ENCODE measurements at regions not wholly inside any gene's neighbourhood (a gene's known extent, or its start where the extent isn't known, plus 50 kb on each side); places are given as distances from the start of the nearest gene placed in this dataset.

DNA sequence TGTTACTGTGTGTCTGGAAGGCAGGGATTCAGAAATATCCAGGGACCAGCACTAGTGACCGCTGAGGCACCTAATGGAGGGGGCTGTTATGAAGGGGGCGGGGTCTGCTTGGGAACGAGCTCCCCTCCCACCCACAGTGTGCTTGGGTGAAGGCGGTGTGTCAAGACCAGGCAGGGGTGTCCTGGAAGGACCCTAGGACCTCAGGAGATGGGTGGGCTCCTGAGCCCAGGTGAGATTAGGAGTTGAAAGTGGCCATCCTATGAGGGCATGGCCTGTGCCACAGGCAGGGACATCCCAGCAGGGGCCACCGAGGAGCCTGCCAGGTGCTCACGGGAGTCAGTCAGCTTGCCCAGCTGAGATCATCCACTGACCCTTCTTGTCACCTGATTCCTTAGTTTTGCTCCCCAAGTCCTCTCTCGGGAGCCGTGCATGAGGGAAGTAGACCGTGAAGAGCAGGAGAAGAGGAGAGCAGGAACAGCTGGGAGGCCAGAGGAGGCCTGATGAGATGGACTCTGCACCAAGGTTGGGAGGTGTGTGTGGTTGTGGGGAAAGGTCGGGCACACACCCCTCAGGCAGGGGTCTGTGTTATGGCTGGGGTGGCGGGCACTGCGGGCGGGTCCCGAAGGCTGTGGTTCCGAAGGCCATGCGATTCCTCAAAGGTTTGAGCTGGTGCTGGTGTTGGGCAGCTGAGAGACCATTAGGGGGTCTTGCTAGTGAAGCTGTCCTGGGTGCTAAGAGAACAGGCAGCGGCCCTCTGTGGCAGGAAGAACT is 180.9 kb upstream of the HS6ST1 start:
- TF ChIP-seq EP300 (IDR thresholded peaks at IDR 0.05; ENCODE audit: borderline replicate concordance in 1 of 2, low read depth in 1 of 2, low read length in 1 of 2) (no peak), YY1 (IDR thresholded peaks at IDR 0.05; ENCODE audit: low read depth) (no peak), SMC3 (IDR thresholded peaks at IDR 0.05; ENCODE audit: low read depth, low read length) (no peak)
- TF ChIP-seq, protein P1, sequence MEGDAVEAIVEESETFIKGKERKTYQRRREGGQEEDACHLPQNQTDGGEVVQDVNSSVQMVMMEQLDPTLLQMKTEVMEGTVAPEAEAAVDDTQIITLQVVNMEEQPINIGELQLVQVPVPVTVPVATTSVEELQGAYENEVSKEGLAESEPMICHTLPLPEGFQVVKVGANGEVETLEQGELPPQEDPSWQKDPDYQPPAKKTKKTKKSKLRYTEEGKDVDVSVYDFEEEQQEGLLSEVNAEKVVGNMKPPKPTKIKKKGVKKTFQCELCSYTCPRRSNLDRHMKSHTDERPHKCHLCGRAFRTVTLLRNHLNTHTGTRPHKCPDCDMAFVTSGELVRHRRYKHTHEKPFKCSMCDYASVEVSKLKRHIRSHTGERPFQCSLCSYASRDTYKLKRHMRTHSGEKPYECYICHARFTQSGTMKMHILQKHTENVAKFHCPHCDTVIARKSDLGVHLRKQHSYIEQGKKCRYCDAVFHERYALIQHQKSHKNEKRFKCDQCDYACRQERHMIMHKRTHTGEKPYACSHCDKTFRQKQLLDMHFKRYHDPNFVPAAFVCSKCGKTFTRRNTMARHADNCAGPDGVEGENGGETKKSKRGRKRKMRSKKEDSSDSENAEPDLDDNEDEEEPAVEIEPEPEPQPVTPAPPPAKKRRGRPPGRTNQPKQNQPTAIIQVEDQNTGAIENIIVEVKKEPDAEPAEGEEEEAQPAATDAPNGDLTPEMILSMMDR (IDR thresholded peaks at IDR 0.05), result no peak

Data from SK-N-SH (cell line).